Ovary (tissue), 7 donors: ENCODE measurements at regions not wholly inside any gene's neighbourhood (a gene's known extent, or its start where the extent isn't known, plus 50 kb on each side); places are given as distances from the start of the nearest gene placed in this dataset.
"Not testable (repeated sequence)": the region's sequence is repeated elsewhere in the genome, so short reads cannot be mapped to it uniquely, and the experiment has no call there.

Source experiments
- DNase-seq, 5 donors: peaks; one replicate each; pipeline ENCODE4 v3.0.0-alpha.2; 2019 to 2020
- H3K27ac ChIP-seq, 2 donors: fragments of 200-600 bp; one replicate each; pipeline versions ENCODE4 v1.5.1 to v1.8.0; 2019 to 2022
- H3K27me3 ChIP-seq: fragments of 200-600 bp; one replicate; pipeline ENCODE4 v1.8.0; 2022
- H3K36me3 ChIP-seq: fragments of 200-600 bp; sonication (generic); one replicate; pipeline ENCODE4 v1.5.1; 2019
- H3K4me1 ChIP-seq: one replicate; pipeline ENCODE4 v1.8.1; 2013; ENCODE audit warnings: mild to moderate bottlenecking, moderate library complexity; ENCODE audit not compliant: insufficient read depth
- H3K4me3 ChIP-seq: fragments of 200-600 bp; sonication (generic); one replicate; pipeline ENCODE4 v1.5.1; 2017
- H3K9me3 ChIP-seq, 2 donors: fragments of 200-600 bp in 1 of 2; sonication (generic) in 1 of 2; one replicate each; pipeline versions ENCODE4 v1.5.1 to v1.8.1; 2013 to 2019; ENCODE audit warnings: mild to moderate bottlenecking in 1 of 2, moderate library complexity in 1 of 2
- WGBS, 3 donors: extraction: QIAGEN DNeasy Blood & Tissue Kit in 1 of 3; methylation state at CpG; one replicate each; pipeline versions ENCODE4 v1.1.5 to v1.1.7; 2013 to 2017; 5-methylcytosine and 5-hydroxymethylcytosine counted together
- intact Hi-C, 4 donors: fragments of 100-400 bp; cut with DNase I; formaldehyde crosslinking; loops; one replicate each; pipeline versions ENCODE4 v1.11.0 to v1.15.1; 2022 to 2023
- donor health status: DM: no; HTN: no; CAD: no; lungs with moderate emphysema.
- donor health status: DM: no; HTN: no; CAD: no.
- donor health status: Bipolar disorder and iron deficiency.
- donor health status: DM: no; HTN: no; CAD: no.
- donor health status: DM: yes; HTN: yes; CAD: no.

DNA sequence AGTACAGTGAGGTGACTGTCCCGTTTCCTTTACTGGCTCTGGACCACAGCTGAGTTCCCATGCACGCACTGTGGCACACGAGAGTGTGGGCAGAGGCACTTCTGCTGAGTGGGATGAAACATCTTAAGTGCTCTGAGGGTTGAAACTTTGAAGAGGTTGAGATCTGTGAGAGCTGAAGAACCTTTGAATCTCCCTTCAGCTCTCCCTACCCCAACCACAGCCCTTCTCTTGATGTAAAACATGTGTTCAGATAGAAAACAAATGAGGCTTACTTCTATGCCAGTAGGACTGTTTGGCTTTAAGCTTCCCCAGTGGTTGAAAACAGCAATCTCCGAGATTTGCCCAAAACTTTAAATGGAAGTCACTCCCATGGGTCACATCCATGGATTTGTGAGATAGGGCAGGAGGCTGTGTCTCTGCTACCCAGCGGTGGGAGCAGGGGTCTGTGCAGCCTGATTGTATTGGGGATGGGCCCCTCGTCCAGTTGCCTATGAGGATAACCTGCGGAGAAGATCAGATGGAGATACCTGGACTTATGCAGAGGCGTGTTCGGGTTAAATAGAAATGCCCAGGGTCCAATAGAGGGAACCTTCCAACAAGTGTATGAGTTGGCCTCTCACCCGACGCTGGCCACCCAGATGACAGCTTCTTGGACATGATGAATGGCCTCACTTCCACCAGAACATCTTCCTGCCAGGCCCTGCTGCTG lies 178.0 kb upstream of the PLGLB2 start:
- DNase-seq, H3K4me1 ChIP-seq, H3K27me3 ChIP-seq, H3K4me3 ChIP-seq, H3K27ac ChIP-seq, H3K9me3 ChIP-seq, H3K36me3 ChIP-seq, intact Hi-C loops: not testable (repeated sequence)
- 73 to 82% (median 77%) methylated on average over 8 to 10 of the region's 11 CpGs for WGBS, 3 donors

DNA sequence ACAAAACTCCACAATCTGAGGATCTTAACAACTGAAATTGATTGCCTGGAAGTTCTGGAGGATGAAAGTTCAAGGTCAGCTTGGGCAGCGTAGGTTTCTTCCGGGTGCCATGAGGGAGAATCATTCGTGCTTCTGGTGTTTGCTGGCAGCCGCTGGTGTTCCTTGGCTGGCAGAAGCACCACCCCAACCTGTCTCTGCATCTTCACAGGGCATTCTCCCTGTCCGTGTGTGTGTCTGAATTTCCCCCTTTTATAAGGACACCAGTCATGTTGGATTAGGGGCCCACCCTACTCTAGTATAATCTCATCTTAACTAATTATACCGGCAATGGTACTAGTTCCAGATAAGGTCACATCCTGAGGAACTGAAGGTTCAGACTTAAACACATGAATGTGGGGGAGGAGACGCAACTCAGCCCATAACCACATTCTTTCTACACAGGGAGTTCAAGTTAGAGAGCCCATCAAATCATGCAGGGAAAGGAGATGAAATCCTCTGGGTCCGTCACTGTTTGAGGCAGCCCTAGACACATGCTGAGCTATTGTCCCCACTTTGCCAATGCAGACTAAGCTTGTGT lies 175.9 kb upstream of the PLGLB2 start:
- not testable (repeated sequence) for H3K27ac ChIP-seq

DNA sequence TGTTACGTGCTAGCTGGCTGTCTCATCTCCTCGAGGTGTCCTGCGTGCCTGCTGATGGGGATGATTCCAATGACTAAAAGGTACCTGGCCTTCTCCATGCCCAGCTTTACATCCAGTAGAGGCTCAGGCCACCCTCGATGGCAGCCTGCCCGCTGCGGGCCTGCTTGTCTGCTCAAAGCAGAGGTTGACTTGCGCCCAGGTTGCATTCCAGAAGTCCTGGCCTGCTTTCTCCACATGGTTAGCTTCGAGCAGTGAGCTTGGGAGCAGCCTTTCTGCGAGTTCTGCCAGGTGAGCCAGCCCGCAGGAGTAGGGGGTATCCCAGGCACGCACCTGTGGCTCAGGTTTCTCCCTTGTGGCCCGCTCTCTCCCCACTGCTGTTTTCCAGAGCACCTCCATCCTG lies 175.0 kb upstream of the PLGLB2 start:
- H3K36me3 ChIP-seq, H3K27me3 ChIP-seq, DNase-seq, H3K4me1 ChIP-seq, H3K27ac ChIP-seq, intact Hi-C loops, H3K4me3 ChIP-seq, H3K9me3 ChIP-seq: not testable (repeated sequence)
- 98% methylated on average over 6 of the region's 12 CpGs; no CpG with 5 or more reads in 2 of the 3 donors for WGBS, 3 donors

More for the DNA sequence above, 175.9 kb upstream of the PLGLB2 start:
- H3K36me3 ChIP-seq, DNase-seq, H3K4me3 ChIP-seq, H3K9me3 ChIP-seq, intact Hi-C loops, H3K27me3 ChIP-seq, H3K4me1 ChIP-seq: not testable (repeated sequence)
- 86 to 91% (median 89%) methylated on average over 1 to 3 of the region's 8 CpGs for WGBS, 3 donors

DNA sequence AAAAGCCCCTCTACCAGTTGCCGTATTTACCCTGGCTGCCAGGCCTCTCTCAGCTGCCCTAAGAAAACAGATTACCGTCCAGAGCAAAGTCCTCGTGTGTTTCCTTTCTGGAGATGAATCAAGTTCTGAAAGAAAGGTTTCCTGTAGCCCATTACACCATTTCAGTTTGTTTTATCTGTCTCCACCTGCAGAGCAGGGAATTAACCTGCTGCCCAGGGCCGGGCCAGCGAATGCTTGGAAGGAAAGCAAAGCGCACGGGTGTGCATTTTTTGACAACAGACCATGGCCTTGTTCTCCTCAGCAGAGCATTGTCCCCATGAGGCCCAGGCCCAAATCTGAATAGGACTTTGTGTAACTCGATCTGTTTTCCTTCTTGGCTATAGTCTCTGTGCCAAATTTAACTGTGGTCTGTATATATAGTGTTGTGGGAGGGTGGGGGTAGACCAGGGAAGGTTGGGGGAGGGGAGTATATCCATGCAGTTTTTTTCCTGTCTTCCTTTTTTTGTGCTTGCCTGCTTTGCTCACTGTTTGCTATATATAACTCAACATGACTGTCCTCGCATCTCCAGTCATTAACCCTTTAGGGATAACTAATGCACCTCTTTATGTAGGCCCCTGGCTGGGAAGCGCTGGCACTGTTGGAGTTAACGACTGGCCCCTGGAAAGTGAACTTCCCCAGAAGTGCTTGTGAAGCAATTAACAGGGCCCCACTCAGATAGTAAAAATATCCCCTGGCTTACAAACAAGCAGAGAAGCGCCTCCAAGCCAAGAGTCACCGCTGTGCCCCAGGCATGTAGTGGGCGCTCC lies 174.3 kb upstream of the PLGLB2 start:
- 72% methylated on average over 4 of the region's 14 CpGs; no CpG with 5 or more reads in 2 of the 3 donors for WGBS, 3 donors
- DNase-seq, result not testable (repeated sequence)

DNA sequence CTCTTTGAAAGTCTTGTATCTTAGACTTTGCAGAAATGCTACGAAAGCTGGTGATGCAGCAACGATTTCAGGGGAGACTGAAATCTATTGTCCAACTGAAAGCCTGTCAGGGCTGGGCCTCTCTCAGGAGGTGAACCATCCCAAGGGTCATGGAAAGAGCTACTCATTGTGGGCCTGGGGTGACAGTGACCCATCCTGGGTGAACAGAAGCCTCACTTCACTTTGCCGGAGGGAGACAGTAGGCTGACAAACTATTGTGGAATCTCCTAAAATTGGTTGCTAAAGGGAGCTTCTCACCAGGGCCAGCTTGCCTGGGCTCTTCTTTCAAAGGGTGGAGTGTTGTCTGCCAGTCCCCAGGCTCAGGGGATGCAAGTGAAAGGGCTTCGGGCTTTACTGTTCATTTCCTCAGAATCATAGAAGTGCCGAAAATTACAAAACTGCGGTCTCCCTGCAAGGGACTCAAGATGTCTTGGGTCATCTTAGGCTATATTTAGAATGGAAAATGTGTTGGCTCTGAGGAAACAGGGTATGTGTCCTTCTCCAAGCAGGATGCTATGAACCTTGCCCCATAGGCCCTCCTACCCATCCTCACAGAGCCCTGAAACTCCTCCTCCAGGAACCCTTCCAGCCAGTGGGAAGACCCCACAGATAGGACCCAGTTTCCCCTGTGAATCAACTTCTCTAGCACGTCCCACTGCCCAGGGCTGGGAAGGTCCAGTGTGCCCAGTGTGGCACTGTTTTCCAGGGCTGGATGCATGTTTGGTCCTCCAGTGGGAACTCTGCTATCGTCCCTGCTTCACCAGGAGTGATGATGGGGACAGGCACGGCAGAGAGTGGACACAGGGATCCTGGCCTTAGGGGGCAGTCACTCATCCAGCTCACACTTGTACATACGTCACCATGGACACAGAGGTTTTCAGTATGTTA lies 173.4 kb upstream of the PLGLB2 start:
- H3K9me3 ChIP-seq, H3K36me3 ChIP-seq, H3K27ac ChIP-seq, intact Hi-C loops, H3K27me3 ChIP-seq, DNase-seq, H3K4me3 ChIP-seq, H3K4me1 ChIP-seq: not testable (repeated sequence)
- WGBS, 3 donors, result 63 to 85% (median 79%) methylated on average over 2 to 7 of the region's 10 CpGs

More for the DNA sequence above, 174.3 kb upstream of the PLGLB2 start:
- H3K27me3 ChIP-seq, H3K9me3 ChIP-seq, intact Hi-C loops, H3K4me1 ChIP-seq, H3K36me3 ChIP-seq, H3K4me3 ChIP-seq, H3K27ac ChIP-seq: not testable (repeated sequence)

DNA sequence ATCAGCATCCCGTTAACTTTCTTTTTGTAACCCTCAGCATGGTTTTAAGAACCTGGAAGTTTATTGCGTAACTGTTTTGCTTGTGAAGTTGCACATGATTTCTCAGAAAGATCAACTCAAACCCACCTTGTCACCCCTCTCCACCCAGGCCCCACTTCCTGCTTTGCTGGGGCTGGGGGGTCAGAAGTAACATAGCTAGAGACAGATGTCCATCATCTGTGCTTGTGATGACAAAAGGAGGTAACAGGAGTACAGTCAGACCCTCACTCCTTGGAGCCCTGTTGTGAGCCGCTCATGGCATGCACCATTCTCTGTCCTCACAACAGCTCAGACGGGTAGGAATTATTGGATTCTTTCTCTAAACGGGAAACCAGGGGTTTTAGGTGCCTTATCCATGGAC lies 172.7 kb upstream of the PLGLB2 start:
- 78 to 85% (median 82%) methylated on average over 4 to 5 of the region's 5 CpGs for whole genome bisulfite sequencing, 3 donors
- H3K9me3 ChIP-seq, H3K27me3 ChIP-seq, H3K4me3 ChIP-seq, DNase-seq, H3K4me1 ChIP-seq, H3K36me3 ChIP-seq, H3K27ac ChIP-seq, intact Hi-C loops: not testable (repeated sequence)

DNA sequence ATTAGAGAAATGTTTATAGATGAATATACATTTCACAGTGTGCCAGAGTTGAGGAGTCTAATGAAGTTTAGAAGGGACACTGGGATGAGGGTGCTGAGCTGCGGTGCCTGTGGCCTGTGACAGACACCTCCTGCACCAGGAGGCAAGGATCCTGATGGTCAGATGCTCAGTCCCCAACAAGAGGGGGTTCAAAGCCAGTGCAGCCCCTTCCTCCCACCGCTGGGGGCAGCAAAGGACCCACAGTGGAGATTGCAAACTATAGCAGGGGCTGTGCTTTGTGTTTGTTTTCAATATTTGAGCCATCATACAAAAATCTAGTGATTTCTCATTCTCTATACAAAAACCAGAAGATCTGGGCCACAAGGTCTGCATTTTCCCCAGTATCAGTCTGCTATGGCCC lies 170.5 kb upstream of the PLGLB2 start:
- H3K9me3 ChIP-seq, H3K4me1 ChIP-seq, H3K36me3 ChIP-seq, H3K4me3 ChIP-seq, intact Hi-C loops, DNase-seq, H3K27ac ChIP-seq, H3K27me3 ChIP-seq: not testable (repeated sequence)
- WGBS, 3 donors, result no CpG with 5 or more reads among the region's 2 CpGs

DNA sequence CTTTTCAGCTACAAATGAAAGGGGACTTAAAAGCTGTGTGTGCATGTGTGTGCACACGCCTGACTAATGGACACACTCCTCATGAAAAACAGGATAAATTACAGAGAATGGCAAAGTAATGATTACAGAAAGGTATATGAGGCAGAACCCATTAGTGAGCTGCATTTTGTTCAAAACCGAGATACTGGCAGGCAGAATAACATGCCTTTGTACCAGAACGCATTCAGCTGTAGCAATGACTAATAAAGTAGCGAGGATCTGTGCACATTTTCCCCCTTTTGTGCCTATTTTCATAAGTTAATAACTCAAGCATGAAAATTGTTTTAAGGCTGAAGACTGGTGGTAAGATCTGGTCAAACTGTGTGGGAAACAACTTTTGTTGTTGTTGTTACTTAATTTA lies 165.7 kb upstream of the PLGLB2 start:
- no CpG with 5 or more reads among the region's 4 CpGs for WGBS, 3 donors
- H3K27ac ChIP-seq, DNase-seq, H3K9me3 ChIP-seq, H3K4me1 ChIP-seq, H3K27me3 ChIP-seq, H3K36me3 ChIP-seq, H3K4me3 ChIP-seq, intact Hi-C loops: not testable (repeated sequence)

DNA sequence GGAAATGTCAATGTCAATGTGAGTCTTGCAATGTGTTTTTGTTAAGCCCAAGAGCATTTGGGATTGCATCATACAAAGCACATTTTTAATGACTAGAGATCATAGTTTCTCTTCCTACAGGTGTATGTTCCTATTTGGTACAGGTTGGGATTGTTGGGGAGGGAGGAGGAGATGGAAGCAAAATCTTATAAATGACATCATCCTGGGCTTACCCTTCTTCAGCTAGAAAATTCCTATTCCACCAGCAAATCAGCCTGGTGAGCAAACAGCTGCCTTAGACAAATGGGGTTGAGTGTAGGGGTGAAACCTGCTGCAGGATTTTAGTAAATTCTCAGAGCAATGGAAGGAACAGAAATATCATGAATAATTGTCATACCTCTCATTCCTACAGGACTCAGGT lies 165.3 kb upstream of the PLGLB2 start:
- H3K27ac ChIP-seq, H3K4me3 ChIP-seq, H3K4me1 ChIP-seq, intact Hi-C loops, H3K36me3 ChIP-seq, H3K9me3 ChIP-seq, H3K27me3 ChIP-seq, DNase-seq: not testable (repeated sequence)

DNA sequence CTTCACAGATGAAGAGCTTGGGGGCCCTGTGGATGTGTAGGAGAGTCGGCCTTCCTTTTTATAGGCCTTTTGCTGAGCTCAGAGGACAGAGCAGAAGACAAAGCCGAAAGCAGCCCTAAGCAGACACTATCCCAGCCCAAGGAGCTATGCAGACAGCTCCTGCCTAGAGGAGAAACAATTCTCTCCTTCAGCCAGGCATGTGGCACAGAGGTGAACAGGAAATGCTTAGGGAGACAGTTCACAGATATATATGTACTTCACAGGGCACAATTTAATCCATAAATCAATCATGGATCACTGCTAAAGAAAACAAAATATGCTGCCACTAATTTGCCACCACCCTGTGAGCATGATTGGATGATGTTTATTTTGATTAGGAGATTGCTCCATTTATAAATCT lies 164.5 kb upstream of the PLGLB2 start:
- H3K9me3 ChIP-seq, H3K4me1 ChIP-seq, H3K4me3 ChIP-seq, H3K36me3 ChIP-seq, DNase-seq, intact Hi-C loops, H3K27ac ChIP-seq, H3K27me3 ChIP-seq: not testable (repeated sequence)
- WGBS, 3 donors, result 71 to 93% (median 85%) methylated on average over 1 to 2 of the region's 2 CpGs

DNA sequence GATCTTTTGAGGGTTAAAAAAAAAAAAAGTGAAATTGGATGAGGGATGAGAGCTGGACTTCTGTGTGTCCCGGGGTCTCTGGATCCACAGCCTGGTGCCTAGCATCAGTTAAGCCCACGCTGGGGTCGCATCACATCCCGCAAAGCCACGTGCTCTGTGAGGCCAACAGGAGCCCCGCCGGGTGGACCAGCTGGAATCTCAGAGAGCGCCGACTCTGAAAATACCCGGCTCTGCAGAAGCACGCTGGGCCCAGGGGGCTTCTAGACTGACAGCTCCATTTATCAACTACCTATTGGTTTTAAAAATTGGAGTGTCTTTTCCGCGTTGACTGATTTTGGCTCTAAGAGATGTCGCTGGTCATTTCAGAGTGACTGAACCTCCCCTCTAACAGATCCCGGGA lies 164.1 kb upstream of the PLGLB2 start:
- H3K36me3 ChIP-seq, H3K4me3 ChIP-seq, H3K27ac ChIP-seq, H3K27me3 ChIP-seq, H3K9me3 ChIP-seq, H3K4me1 ChIP-seq, DNase-seq, intact Hi-C loops: not testable (repeated sequence)
- WGBS, 3 donors, result 24 to 41% (median 26%) methylated on average over 13 to 15 of the region's 15 CpGs
